ENCODE measurements at regions not wholly inside any gene's neighbourhood (a gene's known extent, or its start where the extent isn't known, plus 50 kb on each side); places are given as distances from the start of the nearest gene placed in this dataset.
"Not testable (repeated sequence)": the region's sequence is repeated elsewhere in the genome, so short reads cannot be mapped to it uniquely, and the experiment has no call there.

DNA sequence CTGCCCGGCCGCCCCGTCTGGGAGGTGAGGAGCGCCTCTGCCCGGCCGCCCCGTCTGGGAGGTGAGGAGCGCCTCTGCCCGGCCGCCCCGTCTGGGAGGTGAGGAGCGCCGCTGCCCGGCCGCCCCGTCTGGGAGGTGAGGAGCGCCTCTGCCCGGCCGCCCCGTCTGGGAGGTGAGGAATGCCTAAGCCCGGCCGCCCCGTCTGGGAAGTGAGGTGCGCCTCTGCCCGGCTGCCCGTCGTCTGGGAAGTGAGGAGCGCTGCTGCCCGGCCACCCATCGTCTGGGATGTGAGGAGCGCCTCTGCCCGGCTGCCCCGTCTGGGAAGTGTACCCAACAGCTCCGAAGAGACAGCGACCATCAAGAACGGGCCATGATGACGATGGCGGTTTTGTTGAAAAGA is 136.6 kb upstream of the PROKR2 start:
- DNase-seq (ENCODE audit: low read depth), result not testable (repeated sequence)

DNA sequence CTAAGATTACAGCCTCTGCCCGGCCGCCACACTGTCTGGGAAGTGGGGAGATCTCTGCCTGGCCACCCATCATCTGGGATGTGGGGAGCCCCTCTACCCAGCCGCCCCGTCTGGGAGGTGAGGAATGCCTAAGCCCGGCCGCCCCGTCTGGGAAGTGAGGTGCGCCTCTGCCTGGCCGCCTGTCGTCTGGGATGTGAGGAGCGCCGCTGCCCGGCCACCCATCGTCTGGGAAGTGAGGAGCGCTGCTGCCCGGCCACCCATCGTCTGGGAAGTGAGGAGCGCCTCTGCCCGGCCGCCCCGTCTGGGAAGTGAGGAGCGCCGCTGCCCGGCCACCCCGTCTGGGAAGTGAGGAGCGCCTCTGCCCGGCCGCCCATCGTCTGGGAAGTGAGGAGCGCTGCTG is 135.9 kb upstream of the PROKR2 start:
- DNase-seq (ENCODE audit: low read depth), result not testable (repeated sequence)

- DNase-seq (ENCODE audit: low read depth), result not testable (repeated sequence)
These were observed 135.5 kb upstream of the PROKR2 start for GRCh38 chr20:5452286-5452685.

DNA sequence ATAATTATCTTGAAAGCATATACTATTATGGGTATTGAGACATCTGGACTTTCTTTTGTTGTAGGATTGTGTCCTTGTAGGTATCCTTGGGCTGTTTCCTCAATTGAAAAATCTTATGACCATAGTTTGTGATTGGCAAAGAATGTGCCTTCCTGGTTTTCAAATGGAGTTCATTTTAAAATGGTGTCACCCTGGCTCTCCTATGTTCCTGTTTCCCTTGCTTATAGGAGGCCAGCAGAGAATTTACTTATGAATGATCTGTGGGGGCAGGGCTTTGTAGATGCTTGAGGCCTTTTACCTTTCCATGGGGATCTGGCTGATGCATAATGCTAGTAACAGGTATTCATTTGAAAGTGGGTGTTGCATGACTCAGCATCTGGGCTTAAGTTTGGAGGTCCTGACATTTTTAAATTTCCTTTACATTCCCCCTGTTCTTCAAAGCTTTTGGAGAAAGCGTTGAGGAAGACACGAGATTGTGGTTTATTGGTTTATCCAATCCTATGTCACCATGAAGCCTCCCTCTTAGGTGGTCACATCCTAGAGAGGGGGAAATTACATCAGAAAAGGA is 135.0 kb upstream of the PROKR2 start:
- DNase-seq (ENCODE audit: low read depth), result no peak

GRCh38 chr20:5448449-5449118 is 131.8 kb upstream of the PROKR2 start:
- DNase-seq (ENCODE audit: low read depth), result peak; percentile 36

GRCh38 chr20:5447188-5447587 is 130.4 kb upstream of the PROKR2 start:
- no peak for DNase-seq (ENCODE audit: low read depth)

GRCh38 chr20:5445611-5446010 is 128.9 kb upstream of the PROKR2 start:
- no peak for DNase-seq (ENCODE audit: low read depth)

- no peak for DNase-seq (ENCODE audit: low read depth)
These were observed 125.3 kb upstream of the PROKR2 start for GRCh38 chr20:5442101-5442500.

DNA sequence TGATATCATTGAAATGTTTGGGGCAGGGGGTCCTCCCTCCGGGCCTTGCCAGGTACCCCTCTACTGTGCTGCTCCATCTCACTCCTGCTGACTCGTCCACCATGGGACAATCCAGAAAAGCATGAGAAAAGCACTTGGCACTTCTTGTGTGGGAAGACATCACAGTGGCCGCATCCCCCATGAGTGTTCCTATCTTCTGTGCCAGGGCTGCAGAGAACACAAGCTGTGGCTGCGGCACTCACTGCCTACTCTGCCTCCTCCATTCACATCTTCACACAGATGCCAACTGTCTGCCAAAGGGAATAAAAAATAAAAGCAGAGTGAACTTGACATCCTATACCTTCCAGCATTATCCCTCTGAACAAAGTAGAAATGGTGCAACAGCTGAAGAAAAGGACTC is 117.4 kb upstream of the PROKR2 start:
- no peak for DNase-seq (ENCODE audit: low read depth)

DNA sequence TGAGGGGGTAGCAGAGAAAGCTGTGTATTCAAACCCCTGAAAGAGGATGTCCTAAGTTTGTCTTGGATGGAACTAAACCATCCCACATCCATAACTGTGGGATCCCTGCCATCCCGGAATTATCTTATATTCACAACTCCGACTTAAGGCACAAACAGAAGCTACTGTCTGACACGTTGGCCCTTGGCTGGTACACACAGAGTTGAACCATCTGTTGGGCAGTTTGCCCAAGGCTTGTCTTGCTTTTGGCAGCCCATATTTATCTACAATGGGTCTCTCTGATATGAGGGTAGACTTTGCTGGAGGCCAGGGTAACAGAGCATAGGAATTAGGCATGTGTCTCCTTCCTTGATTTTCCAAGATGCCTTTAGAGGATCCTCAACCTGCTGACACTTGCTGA is 116.6 kb upstream of the PROKR2 start:
- no peak for DNase-seq (ENCODE audit: low read depth)

- no peak for DNase-seq (ENCODE audit: low read depth)
These were observed 115.3 kb upstream of the PROKR2 start for GRCh38 chr20:5432030-5432429.

GRCh38 chr20:5430670-5431069 is 113.9 kb upstream of the PROKR2 start:
- DNase-seq (ENCODE audit: low read depth), result no peak

GRCh38 chr20:5426026-5426425 is 109.3 kb upstream of the PROKR2 start:
- no peak for DNase-seq (ENCODE audit: low read depth)

DNA sequence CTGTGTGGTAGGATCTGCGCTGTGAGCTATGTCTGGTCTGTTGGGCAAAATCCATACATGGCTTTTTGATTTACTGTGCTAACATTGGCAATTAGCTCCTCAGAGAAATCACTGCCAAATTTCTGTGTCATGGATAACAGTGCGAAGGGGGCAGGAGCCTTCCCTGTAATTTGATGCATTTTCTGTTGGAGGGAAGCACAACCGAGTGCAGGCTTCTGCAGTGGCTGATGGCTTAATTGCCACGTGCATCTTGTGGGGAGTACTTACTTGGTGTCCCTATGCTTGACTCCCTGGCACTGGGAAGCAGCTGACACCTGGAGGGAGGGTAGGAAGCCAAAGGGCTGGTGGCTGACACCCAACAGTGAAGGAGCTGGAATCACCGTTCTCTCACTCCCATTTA is 99.3 kb upstream of the PROKR2 start:
- DNase-seq (ENCODE audit: low read depth), result no peak

- no peak for DNase-seq (ENCODE audit: low read depth)
These were observed 96.6 kb upstream of the PROKR2 start for GRCh38 chr20:5413394-5413793.

- DNase-seq (ENCODE audit: low read depth), result no peak
These were observed 93.7 kb upstream of the PROKR2 start for GRCh38 chr20:5410470-5410869.

DNA sequence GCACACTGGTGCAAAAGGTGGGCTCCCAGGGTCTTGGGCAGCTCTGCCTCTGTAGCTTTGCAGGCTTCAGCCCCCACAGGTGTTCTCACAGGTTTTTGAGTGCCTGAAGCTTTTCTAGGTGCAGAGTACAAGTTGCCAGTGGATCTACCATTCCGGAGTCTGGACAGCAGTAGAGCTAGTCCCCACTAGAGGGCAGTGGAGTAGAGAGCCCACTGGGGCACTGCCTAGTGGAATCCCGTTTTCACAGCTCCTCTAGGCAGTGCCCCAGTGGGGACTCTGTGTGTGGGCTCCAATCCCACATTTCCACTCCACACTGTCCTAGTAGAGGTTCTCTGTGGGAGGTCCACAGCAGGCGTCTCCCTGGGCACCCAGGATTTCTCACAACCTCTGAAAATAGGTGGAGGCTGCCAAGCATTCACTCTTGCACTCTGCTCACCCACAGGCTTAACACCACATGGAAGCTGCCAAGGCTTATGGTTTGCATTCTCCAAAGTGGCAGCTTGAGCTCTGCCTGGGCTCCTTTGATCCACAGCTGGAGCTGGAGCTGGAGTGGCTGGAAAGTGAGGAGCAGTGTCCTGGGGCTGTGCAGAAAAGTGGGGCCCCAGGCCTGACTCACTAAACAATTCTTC is 86.3 kb upstream of the PROKR2 start:
- DNase-seq (ENCODE audit: low read depth), result no peak

- no peak for DNase-seq (ENCODE audit: low read depth)
These were observed 84.6 kb upstream of the PROKR2 start for GRCh38 chr20:5401277-5401875.

DNA sequence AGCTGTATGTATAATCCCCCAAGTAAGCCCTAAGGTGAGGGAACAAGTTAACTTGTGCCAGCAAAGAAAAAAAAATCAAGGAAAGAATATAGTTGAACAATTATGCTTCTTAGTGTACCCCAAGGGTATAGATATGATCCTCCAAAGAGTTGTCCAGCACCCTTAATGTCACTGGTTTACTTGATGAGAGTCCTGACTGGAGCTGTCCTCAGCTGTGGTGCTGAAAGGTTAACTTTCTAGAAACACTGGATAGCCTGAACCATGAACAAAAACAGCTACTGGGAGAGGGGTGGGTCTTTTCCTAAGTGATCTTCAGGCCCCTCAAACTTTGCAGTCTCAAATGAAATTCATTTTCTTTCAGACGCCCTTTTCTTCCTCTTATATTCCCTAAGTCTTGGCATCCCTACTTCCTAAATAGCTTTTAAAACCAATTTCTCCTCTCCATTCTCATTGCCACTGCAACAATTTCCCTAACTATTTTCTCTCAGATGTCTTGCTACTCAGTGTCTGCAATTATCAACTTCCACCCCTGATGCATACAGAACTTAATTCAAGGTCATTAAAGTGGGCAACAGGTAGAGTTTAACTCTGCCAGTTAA is 83.5 kb upstream of the PROKR2 start:
- DNase-seq (ENCODE audit: low read depth), result no peak

DNA sequence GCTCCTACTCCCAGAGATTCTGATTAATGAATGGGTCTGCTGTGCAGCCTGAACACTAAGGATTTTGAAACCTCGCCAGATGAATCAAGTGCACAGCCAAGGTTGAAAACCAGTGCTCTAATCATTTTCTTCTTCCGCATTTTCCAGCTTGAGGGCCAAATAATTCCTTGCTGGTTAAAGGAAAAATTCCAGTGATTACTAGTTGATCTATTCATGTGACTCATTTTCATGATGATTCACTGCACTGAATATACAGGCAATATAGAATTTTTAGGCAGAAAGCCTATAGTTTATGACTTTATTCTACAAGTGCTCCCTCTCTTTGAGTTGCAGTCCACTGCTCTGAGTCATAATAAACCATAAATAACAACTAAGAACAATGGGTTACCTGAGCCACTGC is 80.6 kb upstream of the PROKR2 start:
- no peak for DNase-seq (ENCODE audit: low read depth)

DNA sequence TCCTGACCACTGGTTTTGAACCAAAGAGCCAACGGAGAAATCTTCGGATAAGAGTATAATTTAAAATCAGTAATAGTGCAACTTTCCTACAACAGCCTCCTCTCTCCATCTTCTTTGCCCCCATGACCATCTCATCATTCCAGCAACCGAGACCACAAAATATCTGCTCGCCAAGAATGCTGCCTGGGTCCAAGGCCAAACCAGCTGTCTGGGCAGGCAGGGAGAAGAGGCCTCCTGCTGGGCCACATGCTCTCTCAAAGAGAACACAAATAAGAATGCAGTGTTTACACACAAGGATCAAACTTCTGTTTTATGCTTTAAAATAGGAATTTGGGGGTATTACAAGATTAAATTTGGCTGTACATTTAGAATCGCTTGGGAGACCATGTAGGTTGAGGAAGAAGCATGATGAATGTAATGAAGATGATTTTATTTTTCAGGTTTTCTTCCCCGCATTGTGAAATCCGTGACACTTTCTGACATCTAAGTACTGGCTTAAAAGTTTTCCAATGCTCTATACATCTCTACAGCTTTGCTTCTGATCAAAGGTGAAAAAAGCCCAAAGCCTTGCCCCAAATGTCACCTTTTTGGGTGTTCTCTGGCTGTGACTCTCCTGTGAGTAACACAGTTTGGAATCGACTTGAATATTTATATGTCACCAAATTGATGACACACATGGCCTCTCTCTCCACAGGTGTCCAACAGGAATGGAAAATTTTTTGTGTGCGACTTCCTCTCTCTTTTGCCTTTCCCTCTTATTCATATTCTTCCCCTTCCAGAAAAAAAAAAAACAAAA is 79.4 kb upstream of the PROKR2 start:
- no peak for DNase-seq (ENCODE audit: low read depth)

GRCh38 chr20:5393218-5393870 is 76.6 kb upstream of the PROKR2 start:
- no peak for DNase-seq (ENCODE audit: low read depth)

Data from activated T-cell treated with anti-CD3 and anti-CD28 coated beads for 1 hour (primary cell).